ENCODE measurements at regions not wholly inside any gene's neighbourhood (a gene's known extent, or its start where the extent isn't known, plus 50 kb on each side); places are given as distances from the start of the nearest gene placed in this dataset.
"Not testable (repeated sequence)": the region's sequence is repeated elsewhere in the genome, so short reads cannot be mapped to it uniquely, and the experiment has no call there.

DNA sequence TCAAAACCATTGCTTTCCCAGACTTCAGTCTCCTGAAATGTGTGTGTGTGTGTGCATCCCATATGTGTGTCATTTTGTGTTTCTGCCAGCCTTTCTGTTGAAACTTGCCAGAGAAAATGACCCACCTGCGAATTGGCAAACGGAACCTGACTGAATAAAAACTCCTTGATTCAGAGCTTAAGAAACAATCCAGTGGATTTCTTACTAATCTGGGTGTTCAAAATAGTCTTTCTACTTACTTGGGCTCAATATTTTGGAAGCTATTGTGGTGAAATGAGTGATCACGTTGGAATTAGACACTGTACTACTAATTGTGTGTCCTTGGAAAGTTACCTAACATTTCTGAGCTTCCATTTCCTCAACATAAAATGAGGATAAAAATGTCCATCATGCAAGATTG is 138.9 kb upstream of the ERG start:
- Mint-ChIP-seq H3K9me3 (peaks cover 0 to 45% (median 10%) of the 10 kb centered on the region in 11 donors), H3K4me1 (peaks cover 0 to 11% (median 8%) of the 10 kb centered on the region in 7 donors), H3K36me3 (peaks cover 0 to 4% (median 3%) of the 10 kb centered on the region in 5 donors), H3K27me3 (peaks cover 6 to 44% (median 24%) of the 10 kb centered on the region in 5 donors), H3K27ac (no peak overlapping the region), H3K4me3 (no peak overlapping the region)
- DNase-seq (no peak), ATAC-seq (no peak)
- no peaks in the 10 kb centered on the region for H3K9me3 ChIP-seq (ENCODE audit: control insufficient read depth in 2 of 3, low read length in 3 of 3)
- H3K4me3 ChIP-seq (ENCODE audit: low read length): no peak overlapping the region
- H3K36me3 ChIP-seq (ENCODE audit: control insufficient read depth in 2 of 3, insufficient read depth in 3 of 3, low read length in 3 of 3): no peaks in the 10 kb centered on the region
- no peaks in the 10 kb centered on the region for H3K27me3 ChIP-seq (ENCODE audit: control insufficient read depth in 2 of 2, insufficient read depth in 2 of 2, low read length in 2 of 2)
- H3K4me1 ChIP-seq (ENCODE audit: control insufficient read depth in 2 of 2, insufficient read depth in 2 of 2, low read length in 2 of 2): no peaks in the 10 kb centered on the region
- intact Hi-C loops (cut with micrococcal nuclease): no loop called here
- POLR2A ChIA-PET: no interaction called here
- CTCF ChIA-PET: no interaction called here
- no peak overlapping the region for H3K27ac ChIP-seq (ENCODE audit: low read depth, low read length)

DNA sequence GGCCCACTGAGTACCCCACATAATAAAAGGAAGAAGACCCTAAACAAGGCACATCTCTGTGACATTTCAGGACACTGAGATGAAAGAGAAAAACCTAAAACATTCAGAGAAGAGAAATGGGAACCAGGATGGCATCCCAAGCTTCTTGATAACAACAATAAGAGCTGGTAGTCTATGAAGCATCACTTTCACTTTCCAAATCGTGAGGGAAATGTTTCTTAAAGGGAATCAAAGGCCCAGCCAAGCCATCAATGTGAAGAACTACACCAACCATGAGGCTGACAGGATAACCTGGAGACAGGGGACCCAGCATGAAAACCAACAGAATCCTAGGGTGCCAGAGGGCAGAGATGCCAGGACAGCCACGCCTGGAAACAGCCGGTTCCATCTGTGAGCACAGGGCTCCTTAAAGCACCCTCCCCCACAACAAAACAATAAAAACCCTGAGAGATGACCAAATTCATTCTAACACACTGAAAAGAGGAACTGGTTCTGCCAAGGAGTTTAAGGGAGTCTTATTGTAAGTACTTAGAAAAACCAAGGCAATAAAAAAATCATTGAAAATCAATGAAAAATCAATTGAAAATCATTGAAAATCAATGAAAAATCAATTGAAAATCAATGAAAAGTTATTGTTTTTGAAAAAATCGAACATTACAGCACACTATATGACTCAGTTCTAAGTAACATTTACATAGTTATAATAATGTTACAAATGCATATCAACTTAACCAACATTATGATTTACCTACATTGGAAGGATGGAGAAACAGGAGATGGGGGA is 141.5 kb upstream of the ERG start:
- Histone ChIP-seq H3K36me3 (ENCODE audit: control insufficient read depth in 2 of 3, insufficient read depth in 3 of 3, low read length in 3 of 3) (no peaks in the 10 kb centered on the region), H3K4me1 (ENCODE audit: control insufficient read depth in 2 of 2, insufficient read depth in 2 of 2, low read length in 2 of 2) (no peaks in the 10 kb centered on the region), H3K4me3 (ENCODE audit: low read length) (no peak overlapping the region), H3K27ac (ENCODE audit: low read depth, low read length) (no peak overlapping the region), H3K9me3 (ENCODE audit: control insufficient read depth in 2 of 3, low read length in 3 of 3) (no peaks in the 10 kb centered on the region), H3K27me3 (ENCODE audit: control insufficient read depth in 2 of 2, insufficient read depth in 2 of 2, low read length in 2 of 2) (no peaks in the 10 kb centered on the region)
- Mint-ChIP-seq H3K36me3 (peaks cover 0 to 4% (median 2%) of the 10 kb centered on the region in 5 donors), H3K27ac (no peak overlapping the region), H3K4me1 (peaks cover 0 to 11% (median 8%) of the 10 kb centered on the region in 7 donors), H3K27me3 (peaks cover 6 to 37% (median 29%) of the 10 kb centered on the region in 5 donors), H3K9me3 (peaks cover 0 to 37% (median 7%) of the 10 kb centered on the region in 11 donors), H3K4me3 (peak overlapping the region in 3 of 10 donors; percentile 2 to 32 (median 4))
- ATAC-seq: no peak
- ChIA-PET CTCF (no interaction called here), POLR2A (no interaction called here)
- intact Hi-C loops (cut with micrococcal nuclease): no loop called here
- no peak for DNase-seq

DNA sequence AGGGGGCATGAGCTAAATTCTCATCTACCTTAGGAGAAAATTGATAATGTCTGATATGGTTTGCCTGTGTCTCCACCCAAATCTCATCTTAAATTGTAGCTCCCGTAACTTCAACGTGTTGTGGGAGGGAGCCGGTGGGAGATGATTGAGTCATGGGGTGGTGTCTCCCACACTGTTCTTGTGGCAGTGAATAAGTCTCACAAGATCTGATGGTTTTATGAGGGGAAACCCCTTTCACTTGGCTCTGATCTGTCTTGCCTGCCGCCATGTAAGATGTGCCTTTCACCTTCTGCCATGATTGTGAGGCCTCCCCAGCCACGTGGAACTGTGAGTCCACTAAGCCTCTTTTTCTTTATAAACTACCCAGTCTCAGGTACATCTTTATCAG is 142.1 kb upstream of the ERG start:
- H3K27ac ChIP-seq (ENCODE audit: low read depth, low read length); CTCF ChIA-PET; POLR2A ChIA-PET; ATAC-seq; H3K4me1 ChIP-seq (ENCODE audit: control insufficient read depth in 2 of 2, insufficient read depth in 2 of 2, low read length in 2 of 2); H3K36me3 ChIP-seq (ENCODE audit: control insufficient read depth in 2 of 3, insufficient read depth in 3 of 3, low read length in 3 of 3); H3K36me3 Mint-ChIP-seq; H3K4me3 Mint-ChIP-seq; DNase-seq; H3K4me3 ChIP-seq (ENCODE audit: low read length); intact Hi-C loops (cut with micrococcal nuclease); H3K9me3 ChIP-seq (ENCODE audit: control insufficient read depth in 2 of 3, low read length in 3 of 3); H3K27ac Mint-ChIP-seq; H3K27me3 ChIP-seq (ENCODE audit: control insufficient read depth in 2 of 2, insufficient read depth in 2 of 2, low read length in 2 of 2): not testable (repeated sequence)
- H3K4me1 Mint-ChIP-seq: peaks cover 0 to 11% (median 8%) of the 10 kb centered on the region in 7 donors
- H3K9me3 Mint-ChIP-seq: peaks cover 0 to 32% (median 7%) of the 10 kb centered on the region in 11 donors
- peaks cover 6 to 37% (median 25%) of the 10 kb centered on the region in 5 donors for H3K27me3 Mint-ChIP-seq

DNA sequence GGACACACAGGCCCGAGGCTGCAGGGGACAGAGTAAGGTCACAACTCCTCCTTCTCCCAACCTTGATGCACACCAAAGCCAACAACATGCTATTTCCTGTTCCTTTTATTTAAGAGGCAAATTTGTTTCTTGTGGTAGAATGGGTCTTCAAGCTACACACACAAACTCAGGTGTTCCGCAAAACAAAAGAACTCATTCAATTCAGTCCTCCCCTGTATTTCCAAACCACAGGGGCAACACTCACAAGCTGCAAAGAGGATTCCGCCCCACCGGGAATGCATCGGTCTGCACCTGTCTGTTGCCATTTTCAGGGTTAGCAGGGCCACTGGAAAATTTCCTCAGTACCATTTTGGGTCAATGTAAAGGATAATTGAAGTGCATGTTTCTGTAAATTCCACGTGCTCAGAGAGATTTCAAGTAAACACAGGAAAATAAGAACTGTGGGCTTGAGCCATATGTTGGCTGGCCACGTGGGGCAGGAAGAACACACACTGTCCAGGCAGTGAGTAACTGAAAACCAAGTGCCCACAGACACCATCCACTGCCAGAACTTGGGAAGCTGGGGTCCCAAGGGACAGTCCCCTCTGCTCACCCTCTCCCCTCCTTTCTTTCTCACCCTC is 145.2 kb upstream of the ERG start:
- H3K4me3 Mint-ChIP-seq: no peak overlapping the region
- POLR2A ChIA-PET: no interaction called here

DNA sequence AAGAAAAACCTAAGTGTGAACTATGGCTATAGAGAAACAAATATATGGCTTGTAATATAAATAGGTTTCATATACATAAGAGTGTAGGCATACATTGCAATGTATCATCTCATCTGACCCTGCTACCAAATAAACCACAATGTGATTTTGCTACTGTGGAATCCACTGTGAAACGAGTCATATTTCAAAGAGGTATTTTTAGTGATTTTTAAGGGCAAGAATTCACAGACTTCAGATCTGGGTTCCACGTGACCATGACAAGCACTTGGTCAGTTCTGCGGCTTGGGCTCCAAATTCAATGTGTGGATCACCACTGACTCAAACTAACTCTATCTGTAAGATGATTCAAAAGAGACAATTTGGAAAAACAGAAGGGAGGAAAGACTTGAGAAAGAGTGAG is 147.0 kb upstream of the ERG start:
- Mint-ChIP-seq H3K27me3 (peaks cover 12 to 43% (median 31%) of the 10 kb centered on the region in 5 donors), H3K4me1 (no peaks in the 10 kb centered on the region), H3K27ac (no peak overlapping the region), H3K9me3 (peaks cover 0 to 12% (median 4%) of the 10 kb centered on the region in 11 donors), H3K36me3 (peaks cover 0 to 3% (median 0%) of the 10 kb centered on the region in 5 donors), H3K4me3 (no peak overlapping the region)
- H3K4me3 ChIP-seq (ENCODE audit: low read length): no peak overlapping the region
- no peak overlapping the region for H3K27ac ChIP-seq (ENCODE audit: low read depth, low read length)
- no peaks in the 10 kb centered on the region for H3K9me3 ChIP-seq (ENCODE audit: control insufficient read depth in 2 of 3, low read length in 3 of 3)
- H3K4me1 ChIP-seq (ENCODE audit: control insufficient read depth in 2 of 2, insufficient read depth in 2 of 2, low read length in 2 of 2): no peaks in the 10 kb centered on the region
- POLR2A ChIA-PET: no interaction called here
- no peaks in the 10 kb centered on the region for H3K36me3 ChIP-seq (ENCODE audit: control insufficient read depth in 2 of 3, insufficient read depth in 3 of 3, low read length in 3 of 3)
- DNase-seq (no peak), ATAC-seq (no peak)
- intact Hi-C loops (cut with micrococcal nuclease): no loop called here
- CTCF ChIA-PET: no interaction called here
- no peaks in the 10 kb centered on the region for H3K27me3 ChIP-seq (ENCODE audit: control insufficient read depth in 2 of 2, insufficient read depth in 2 of 2, low read length in 2 of 2)

More for the DNA sequence above, 145.2 kb upstream of the ERG start:
- H3K9me3 Mint-ChIP-seq: peaks cover 0 to 24% (median 4%) of the 10 kb centered on the region in 11 donors
- H3K27ac ChIP-seq (ENCODE audit: low read depth, low read length): no peak overlapping the region
- no peaks in the 10 kb centered on the region for H3K36me3 ChIP-seq (ENCODE audit: control insufficient read depth in 2 of 3, insufficient read depth in 3 of 3, low read length in 3 of 3)
- H3K4me3 ChIP-seq (ENCODE audit: low read length): no peak overlapping the region
- H3K27me3 ChIP-seq (ENCODE audit: control insufficient read depth in 2 of 2, insufficient read depth in 2 of 2, low read length in 2 of 2): no peaks in the 10 kb centered on the region
- ATAC-seq: no peak
- H3K4me1 Mint-ChIP-seq: peaks cover 0 to 11% (median 7%) of the 10 kb centered on the region in 7 donors
- no peak for DNase-seq
- no peaks in the 10 kb centered on the region for H3K9me3 ChIP-seq (ENCODE audit: control insufficient read depth in 2 of 3, low read length in 3 of 3)
- H3K27ac Mint-ChIP-seq: no peak overlapping the region
- peaks cover 0 to 3% (median 0%) of the 10 kb centered on the region in 5 donors for H3K36me3 Mint-ChIP-seq
- no peaks in the 10 kb centered on the region for H3K4me1 ChIP-seq (ENCODE audit: control insufficient read depth in 2 of 2, insufficient read depth in 2 of 2, low read length in 2 of 2)
- H3K27me3 Mint-ChIP-seq: peaks cover 10 to 42% (median 26%) of the 10 kb centered on the region in 5 donors
- CTCF ChIA-PET: no interaction called here
- intact Hi-C loops (cut with micrococcal nuclease): no loop called here

DNA sequence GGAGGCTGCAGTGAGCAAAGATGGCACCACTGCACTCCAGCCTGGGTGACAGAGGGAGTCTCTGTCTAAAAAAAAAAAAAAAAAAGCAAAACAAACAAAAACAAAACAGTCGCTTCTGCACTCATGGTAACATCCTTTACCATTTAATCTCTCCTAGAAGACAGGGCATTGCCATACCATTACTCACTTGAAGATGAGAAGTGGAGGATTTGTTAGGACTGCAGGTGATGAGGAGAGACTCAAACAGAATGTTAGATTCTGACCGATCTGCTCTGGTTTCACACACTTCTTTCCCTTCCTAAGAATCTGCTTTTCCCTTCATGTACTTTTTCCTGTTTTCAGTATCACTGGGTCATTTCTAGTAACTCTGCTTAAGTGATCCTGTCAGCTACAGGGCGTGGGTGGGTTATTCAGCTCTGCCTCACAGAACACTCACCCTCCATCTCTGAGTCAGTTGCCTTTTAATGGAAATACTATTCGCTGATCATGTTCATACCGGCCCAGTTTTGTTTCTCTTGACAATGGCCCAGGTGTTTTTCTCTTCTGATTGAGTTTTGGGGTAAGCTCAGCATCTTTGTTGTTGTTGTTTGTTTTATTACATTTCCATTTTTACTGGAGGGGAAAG is 148.0 kb upstream of the ERG start:
- Mint-ChIP-seq H3K9me3 (peaks cover 0 to 3% (median 0%) of the 10 kb centered on the region in 11 donors), H3K36me3 (no peaks in the 10 kb centered on the region), H3K4me1 (no peaks in the 10 kb centered on the region), H3K27me3 (peaks cover 11 to 43% (median 32%) of the 10 kb centered on the region in 5 donors), H3K27ac (no peak overlapping the region), H3K4me3 (no peak overlapping the region)
- ChIA-PET CTCF (interaction anchor here (0.7 kb wide), 1 partner anchor 1325 kb away, joined by 3 read pairs; no protein-coding TSS in a partner anchor), POLR2A (no interaction called here)
- DNase-seq: no peak
- Histone ChIP-seq H3K4me1 (ENCODE audit: control insufficient read depth in 2 of 2, insufficient read depth in 2 of 2, low read length in 2 of 2) (no peaks in the 10 kb centered on the region), H3K27me3 (ENCODE audit: control insufficient read depth in 2 of 2, insufficient read depth in 2 of 2, low read length in 2 of 2) (no peaks in the 10 kb centered on the region), H3K4me3 (ENCODE audit: low read length) (no peak overlapping the region), H3K27ac (ENCODE audit: low read depth, low read length) (no peak overlapping the region), H3K36me3 (ENCODE audit: control insufficient read depth in 2 of 3, insufficient read depth in 3 of 3, low read length in 3 of 3) (no peaks in the 10 kb centered on the region), H3K9me3 (ENCODE audit: control insufficient read depth in 2 of 3, low read length in 3 of 3) (no peaks in the 10 kb centered on the region)
- no peak for ATAC-seq
- intact Hi-C loops (cut with micrococcal nuclease): no loop called here

All from naive thymus-derived CD4-positive, alpha-beta T cell (primary cell).